Fibroblast of gingiva (primary cell): ENCODE measurements at regions not wholly inside any gene's neighbourhood (a gene's known extent, or its start where the extent isn't known, plus 50 kb on each side); places are given as distances from the start of the nearest gene placed in this dataset.

Experiments used
- DNase-seq: peaks from one replicate; pipeline ENCODE4 v3.0.0-alpha.2; 2011; ENCODE audit warnings: low read depth

- no peak for DNase-seq
Observed at GRCh38 chr9:89916001-89916597, 311.3 kb downstream of the GADD45G start.

- DNase-seq, result no peak
Observed at GRCh38 chr9:89917861-89918260, 313.0 kb downstream of the GADD45G start.

GRCh38 chr9:89919171-89919681, 314.4 kb downstream of the GADD45G start:
- no peak for DNase-seq

GRCh38 chr9:89920131-89920530, 315.3 kb downstream of the GADD45G start:
- DNase-seq, result no peak

- DNase-seq, result no peak
Observed at GRCh38 chr9:89920951-89921350, 316.1 kb downstream of the GADD45G start.

GRCh38 chr9:89922099-89922498, 317.3 kb downstream of the GADD45G start:
- DNase-seq, result no peak

- DNase-seq, result no peak
Observed at GRCh38 chr9:89923174-89923573, 318.4 kb downstream of the GADD45G start.

GRCh38 chr9:89923961-89924504, 319.2 kb downstream of the GADD45G start:
- no peak for DNase-seq

- DNase-seq, result no peak
Observed at GRCh38 chr9:89924611-89925010, 319.8 kb downstream of the GADD45G start.

- DNase-seq, result no peak
Observed at GRCh38 chr9:89926167-89926566, 321.4 kb downstream of the GADD45G start.

- no peak for DNase-seq
Observed at GRCh38 chr9:89926691-89927220, 321.9 kb downstream of the GADD45G start.

- DNase-seq, result no peak
Observed at GRCh38 chr9:89928106-89928505, 323.3 kb downstream of the GADD45G start.

GRCh38 chr9:89928521-89929275, 323.9 kb downstream of the GADD45G start:
- DNase-seq, result no peak

GRCh38 chr9:89929315-89929672, 324.5 kb downstream of the GADD45G start:
- no peak for DNase-seq

- no peak for DNase-seq
Observed at GRCh38 chr9:89929673-89930480, 325.1 kb downstream of the GADD45G start.

- DNase-seq, result no peak
Observed at GRCh38 chr9:89933578-89933977, 328.8 kb downstream of the GADD45G start.

GRCh38 chr9:89935115-89935514, 330.3 kb downstream of the GADD45G start:
- no peak for DNase-seq

GRCh38 chr9:89935801-89936200, 331.0 kb downstream of the GADD45G start:
- DNase-seq, result no peak

GRCh38 chr9:89937051-89937450, 332.2 kb downstream of the GADD45G start:
- DNase-seq, result no peak

GRCh38 chr9:89939181-89939580, 334.4 kb downstream of the GADD45G start:
- DNase-seq, result no peak

- DNase-seq, result no peak
Observed at GRCh38 chr9:89939626-89940292, 334.9 kb downstream of the GADD45G start.

- no peak for DNase-seq
Observed at GRCh38 chr9:89940625-89941024, 335.8 kb downstream of the GADD45G start.
